Vagina (tissue), 2 donors: ENCODE measurements at regions not wholly inside any gene's neighbourhood (a gene's known extent, or its start where the extent isn't known, plus 50 kb on each side); places are given as distances from the start of the nearest gene placed in this dataset.

Experiments used
- POLR2A ChIP-seq, 2 donors: fragments of 450-650 bp; IDR thresholded peaks; one replicate each; pipeline ENCODE4 v1.6.1; 2017; ENCODE audit warnings: antibody characterized with exemption in 2 of 2, mild to moderate bottlenecking in 2 of 2, moderate library complexity in 2 of 2
- POLR2AphosphoS5 ChIP-seq, 2 donors: sonication (generic); formaldehyde crosslinking; IDR thresholded peaks; one replicate each; pipeline ENCODE4 v1.9.0; 2017; ENCODE audit warnings: antibody characterized with exemption in 2 of 2, mild to moderate bottlenecking in 2 of 2, low read depth in 1 of 2; ENCODE audit not compliant: insufficient read depth in 1 of 2
- TF ChIP-seq, protein P1 (sequence below), 3 experiments: fragments of 450-650 bp in 2 of 3; fragments of 200-600 bp in 1 of 3; sonication (generic) in 1 of 3; IDR thresholded peaks; one replicate each; pipeline ENCODE4 v1.5.1; 2017 to 2019; ENCODE audit warnings: antibody characterized with exemption in 3 of 3, mild to moderate bottlenecking in 2 of 3, moderate library complexity in 2 of 3

DNA sequence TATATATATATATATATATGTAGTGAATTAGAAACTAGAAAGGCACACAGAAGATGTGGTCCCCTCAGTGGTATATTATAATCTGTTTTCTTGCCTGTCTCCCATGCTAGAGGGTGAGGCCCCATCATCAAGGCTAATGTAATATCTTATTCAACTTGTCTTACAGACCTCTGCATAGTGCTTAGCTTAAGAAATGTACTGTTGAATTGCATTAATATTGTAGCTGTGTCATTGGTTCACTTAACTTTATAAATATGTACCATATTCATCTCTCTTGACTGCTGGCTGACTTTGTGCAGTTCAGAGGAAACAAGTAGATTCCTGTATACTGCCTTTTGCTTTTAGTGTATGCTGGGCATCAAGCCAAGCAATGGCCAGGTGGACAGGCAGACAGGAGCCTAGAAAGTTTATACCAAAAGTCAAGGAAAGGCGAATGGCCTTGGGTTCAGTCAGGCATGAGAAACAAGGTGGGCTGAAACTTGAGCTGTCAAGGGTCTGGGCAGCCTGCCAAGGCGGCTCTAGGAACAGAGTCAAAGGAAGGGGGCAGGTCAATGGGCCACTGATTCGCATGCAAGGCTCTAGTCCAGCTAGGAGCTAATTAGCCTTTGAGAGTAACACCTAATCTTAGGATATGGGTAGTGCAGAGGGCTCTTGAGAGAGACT, 78.8 kb upstream of the LEF1 start:
- TF ChIP-seq, protein P1, sequence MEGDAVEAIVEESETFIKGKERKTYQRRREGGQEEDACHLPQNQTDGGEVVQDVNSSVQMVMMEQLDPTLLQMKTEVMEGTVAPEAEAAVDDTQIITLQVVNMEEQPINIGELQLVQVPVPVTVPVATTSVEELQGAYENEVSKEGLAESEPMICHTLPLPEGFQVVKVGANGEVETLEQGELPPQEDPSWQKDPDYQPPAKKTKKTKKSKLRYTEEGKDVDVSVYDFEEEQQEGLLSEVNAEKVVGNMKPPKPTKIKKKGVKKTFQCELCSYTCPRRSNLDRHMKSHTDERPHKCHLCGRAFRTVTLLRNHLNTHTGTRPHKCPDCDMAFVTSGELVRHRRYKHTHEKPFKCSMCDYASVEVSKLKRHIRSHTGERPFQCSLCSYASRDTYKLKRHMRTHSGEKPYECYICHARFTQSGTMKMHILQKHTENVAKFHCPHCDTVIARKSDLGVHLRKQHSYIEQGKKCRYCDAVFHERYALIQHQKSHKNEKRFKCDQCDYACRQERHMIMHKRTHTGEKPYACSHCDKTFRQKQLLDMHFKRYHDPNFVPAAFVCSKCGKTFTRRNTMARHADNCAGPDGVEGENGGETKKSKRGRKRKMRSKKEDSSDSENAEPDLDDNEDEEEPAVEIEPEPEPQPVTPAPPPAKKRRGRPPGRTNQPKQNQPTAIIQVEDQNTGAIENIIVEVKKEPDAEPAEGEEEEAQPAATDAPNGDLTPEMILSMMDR (IDR thresholded peaks at IDR 0.05), result no peak
- TF ChIP-seq POLR2A (IDR thresholded peaks at IDR 0.05) (no peak), POLR2AphosphoS5 (IDR thresholded peaks at IDR 0.05; ENCODE audit: insufficient read depth in 1 of 2, low read depth in 1 of 2) (no peak)
